CD8-positive, alpha-beta memory T cell (primary cell): ENCODE measurements at regions not wholly inside any gene's neighbourhood (a gene's known extent, or its start where the extent isn't known, plus 50 kb on each side); places are given as distances from the start of the nearest gene placed in this dataset.

Source experiments
- CTCF ChIA-PET: fragments of 350-600 bp; sonication (Branson Sonifier 250); formaldehyde crosslinking; loops from one replicate; lab custom pipeline; 2021; ENCODE audit warnings: antibody characterized with exemption; lab: Charles Lee
- POLR2A ChIA-PET: fragments of 350-600 bp; sonication (Branson Sonifier 250); formaldehyde crosslinking; loops from one replicate; lab custom pipeline; 2021; ENCODE audit warnings: antibody characterized with exemption; lab: Charles Lee
- DNase-seq, 5 donors: peaks; one replicate each; pipeline versions ENCODE4 v3.0.0 to v3.0.0-alpha.2; 2020 to 2022; ENCODE audit warnings: mixed read lengths in 1 of 5
- H3K27ac ChIP-seq: one replicate; pipeline ENCODE4 v1.7.0; 2013; ENCODE audit warnings: low read depth, mild to moderate bottlenecking, low read length, moderate library complexity
- H3K27me3 ChIP-seq: 2 replicates; pipeline ENCODE4 v1.7.0; 2013; ENCODE audit warnings: low read length, mild to moderate bottlenecking; ENCODE audit not compliant: insufficient read depth, poor library complexity, severe bottlenecking
- H3K36me3 ChIP-seq: 2 replicates; pipeline ENCODE4 v1.7.0; 2013; ENCODE audit warnings: mild to moderate bottlenecking, low read length, moderate library complexity; ENCODE audit not compliant: insufficient read depth
- H3K4me1 ChIP-seq: 2 replicates; pipeline ENCODE4 v1.7.0; 2013; ENCODE audit warnings: mild to moderate bottlenecking, low read length, moderate library complexity; ENCODE audit not compliant: insufficient read depth
- H3K4me3 ChIP-seq: 2 replicates; pipeline ENCODE4 v1.7.0; 2013; ENCODE audit warnings: mild to moderate bottlenecking, low read length
- H3K9me3 ChIP-seq: 2 replicates; pipeline ENCODE4 v1.7.0; 2013; ENCODE audit warnings: mild to moderate bottlenecking, low read length
- H3K27ac Mint-ChIP-seq, 8 donors: one replicate each; pipeline ENCODE4 v1.8.0; 2020 to 2021; ENCODE audit warnings: mixed read lengths in 8 of 8, mild to moderate bottlenecking in 6 of 8, inconsistent platforms in 3 of 8, moderate library complexity in 3 of 8
- H3K27me3 Mint-ChIP-seq, 2 donors: one replicate each; pipeline ENCODE4 v1.8.0; 2020 to 2021; ENCODE audit warnings: mixed read lengths in 2 of 2, mild to moderate bottlenecking in 1 of 2, moderate library complexity in 1 of 2
- H3K36me3 Mint-ChIP-seq, 3 donors: one replicate each; pipeline ENCODE4 v1.8.0; 2020 to 2021; ENCODE audit warnings: mixed read lengths in 3 of 3, inconsistent platforms in 1 of 3, mild to moderate bottlenecking in 1 of 3
- H3K4me1 Mint-ChIP-seq, 3 donors: one replicate each; pipeline ENCODE4 v1.8.0; 2020 to 2021; ENCODE audit warnings: mixed read lengths in 3 of 3, inconsistent platforms in 1 of 3, mild to moderate bottlenecking in 1 of 3
- H3K4me3 Mint-ChIP-seq, 7 donors: one replicate each; pipeline ENCODE4 v1.8.0; 2020 to 2021; ENCODE audit warnings: mixed read lengths in 7 of 7, mild to moderate bottlenecking in 6 of 7, moderate library complexity in 4 of 7, inconsistent platforms in 2 of 7
- H3K9me3 Mint-ChIP-seq, 5 donors: one replicate each; pipeline ENCODE4 v1.8.0; 2020 to 2022; ENCODE audit warnings: mixed read lengths in 5 of 5, mild to moderate bottlenecking in 3 of 5, moderate library complexity in 2 of 5, inconsistent platforms in 1 of 5

- no peak overlapping the region for H3K27ac Mint-ChIP-seq
- peaks cover 0 to 15% (median 5%) of the 10 kb centered on the region in 5 donors for H3K9me3 Mint-ChIP-seq
- H3K36me3 ChIP-seq, result no peaks in the 10 kb centered on the region
- H3K4me3 Mint-ChIP-seq, result no peak overlapping the region
- ChIA-PET POLR2A (no interaction called here), CTCF (no interaction called here)
- no peaks in the 10 kb centered on the region for H3K4me1 Mint-ChIP-seq
- no peaks in the 10 kb centered on the region for H3K4me1 ChIP-seq
- no peak for DNase-seq
- H3K27ac ChIP-seq, result no peak overlapping the region
- H3K27me3 ChIP-seq, result no peaks in the 10 kb centered on the region
- no peak overlapping the region for H3K4me3 ChIP-seq
- peaks cover 0 to 8% (median 0%) of the 10 kb centered on the region in 3 donors for H3K36me3 Mint-ChIP-seq
- peaks cover 31 to 60% of the 10 kb centered on the region in 2 donors for H3K27me3 Mint-ChIP-seq
- H3K9me3 ChIP-seq, result no peaks in the 10 kb centered on the region
These were observed 151.4 kb downstream of the FBLN2 start for GRCh38 chr3:13700362-13700761.

- peaks cover 0 to 7% (median 1%) of the 10 kb centered on the region in 5 donors for H3K9me3 Mint-ChIP-seq
- Histone ChIP-seq H3K27ac (no peak overlapping the region), H3K4me3 (no peak overlapping the region), H3K9me3 (no peaks in the 10 kb centered on the region), H3K27me3 (no peaks in the 10 kb centered on the region), H3K4me1 (no peaks in the 10 kb centered on the region), H3K36me3 (no peaks in the 10 kb centered on the region)
- no peak for DNase-seq
- POLR2A ChIA-PET, result no interaction called here
- H3K27me3 Mint-ChIP-seq, result peaks cover 22 to 35% of the 10 kb centered on the region in 2 donors
- CTCF ChIA-PET, result no interaction called here
- H3K36me3 Mint-ChIP-seq, result no peaks in the 10 kb centered on the region
- H3K27ac Mint-ChIP-seq, result peak overlapping the region in 1 of 8 donors; percentile 8
- no peak overlapping the region for H3K4me3 Mint-ChIP-seq
- H3K4me1 Mint-ChIP-seq, result no peaks in the 10 kb centered on the region
These were observed 147.8 kb downstream of the FBLN2 start for GRCh38 chr3:13696699-13697098.

GRCh38 chr3:13693441-13693840, 144.5 kb downstream of the FBLN2 start:
- POLR2A ChIA-PET, result no interaction called here
- no peaks in the 10 kb centered on the region for H3K36me3 ChIP-seq
- peaks cover 0 to 7% (median 2%) of the 10 kb centered on the region in 5 donors for H3K9me3 Mint-ChIP-seq
- CTCF ChIA-PET, result no interaction called here
- peaks cover 16 to 27% of the 10 kb centered on the region in 2 donors for H3K27me3 Mint-ChIP-seq
- H3K4me1 ChIP-seq, result no peaks in the 10 kb centered on the region
- no peak overlapping the region for H3K4me3 Mint-ChIP-seq
- H3K27ac ChIP-seq, result no peak overlapping the region
- H3K27ac Mint-ChIP-seq, result peak overlapping the region in 1 of 8 donors; percentile 25
- H3K4me3 ChIP-seq, result no peak overlapping the region
- no peaks in the 10 kb centered on the region for H3K36me3 Mint-ChIP-seq
- no peaks in the 10 kb centered on the region for H3K9me3 ChIP-seq
- H3K4me1 Mint-ChIP-seq, result no peaks in the 10 kb centered on the region
- no peak for DNase-seq
- no peaks in the 10 kb centered on the region for H3K27me3 ChIP-seq

GRCh38 chr3:13690636-13691035, 141.7 kb downstream of the FBLN2 start:
- Mint-ChIP-seq H3K27ac (no peak overlapping the region), H3K27me3 (peaks cover 18 to 24% of the 10 kb centered on the region in 2 donors), H3K4me3 (no peak overlapping the region), H3K36me3 (no peaks in the 10 kb centered on the region), H3K9me3 (peaks cover 0 to 7% (median 2%) of the 10 kb centered on the region in 5 donors), H3K4me1 (no peaks in the 10 kb centered on the region)
- H3K4me3 ChIP-seq, result no peak overlapping the region
- ChIA-PET CTCF (no interaction called here), POLR2A (no interaction called here)
- no peaks in the 10 kb centered on the region for H3K9me3 ChIP-seq
- no peaks in the 10 kb centered on the region for H3K27me3 ChIP-seq
- no peaks in the 10 kb centered on the region for H3K36me3 ChIP-seq
- H3K4me1 ChIP-seq, result no peaks in the 10 kb centered on the region
- DNase-seq, result no peak
- no peak overlapping the region for H3K27ac ChIP-seq

- POLR2A ChIA-PET, result no interaction called here
- H3K27ac Mint-ChIP-seq, result no peak overlapping the region
These were observed 140.7 kb downstream of the FBLN2 start for GRCh38 chr3:13689373-13690260.

GRCh38 chr3:13688824-13689223, 139.9 kb downstream of the FBLN2 start:
- H3K27me3 Mint-ChIP-seq, result peaks cover 15 to 22% of the 10 kb centered on the region in 2 donors
- Histone ChIP-seq H3K27ac (no peak overlapping the region), H3K9me3 (no peaks in the 10 kb centered on the region), H3K4me3 (no peak overlapping the region), H3K36me3 (no peaks in the 10 kb centered on the region), H3K27me3 (no peaks in the 10 kb centered on the region), H3K4me1 (no peaks in the 10 kb centered on the region)
- ChIA-PET CTCF (no interaction called here), POLR2A (no interaction called here)
- peaks cover 0 to 7% (median 2%) of the 10 kb centered on the region in 5 donors for H3K9me3 Mint-ChIP-seq
- H3K4me3 Mint-ChIP-seq, result no peak overlapping the region
- no peak overlapping the region for H3K27ac Mint-ChIP-seq
- no peaks in the 10 kb centered on the region for H3K36me3 Mint-ChIP-seq
- no peak for DNase-seq
- no peaks in the 10 kb centered on the region for H3K4me1 Mint-ChIP-seq

More at GRCh38 chr3:13689373-13690260, 140.7 kb downstream of the FBLN2 start:
- Histone ChIP-seq H3K4me3 (no peak overlapping the region), H3K4me1 (no peaks in the 10 kb centered on the region), H3K27ac (no peak overlapping the region), H3K36me3 (no peaks in the 10 kb centered on the region), H3K27me3 (no peaks in the 10 kb centered on the region), H3K9me3 (no peaks in the 10 kb centered on the region)
- Mint-ChIP-seq H3K36me3 (no peaks in the 10 kb centered on the region), H3K4me1 (no peaks in the 10 kb centered on the region), H3K4me3 (no peak overlapping the region), H3K27me3 (peaks cover 17 to 21% of the 10 kb centered on the region in 2 donors), H3K9me3 (peaks cover 0 to 7% (median 2%) of the 10 kb centered on the region in 5 donors)
- no peak for DNase-seq
- CTCF ChIA-PET, result no interaction called here

GRCh38 chr3:13688034-13688433, 139.1 kb downstream of the FBLN2 start:
- POLR2A ChIA-PET, result no interaction called here
- H3K27me3 ChIP-seq, result no peaks in the 10 kb centered on the region
- CTCF ChIA-PET, result no interaction called here
- H3K36me3 ChIP-seq, result no peaks in the 10 kb centered on the region
- DNase-seq, result no peak
- Mint-ChIP-seq H3K27me3 (peaks cover 15 to 29% of the 10 kb centered on the region in 2 donors), H3K9me3 (peaks cover 0 to 7% (median 2%) of the 10 kb centered on the region in 5 donors), H3K4me1 (no peaks in the 10 kb centered on the region), H3K4me3 (no peak overlapping the region), H3K27ac (no peak overlapping the region), H3K36me3 (no peaks in the 10 kb centered on the region)
- H3K4me1 ChIP-seq, result no peaks in the 10 kb centered on the region
- H3K4me3 ChIP-seq, result no peak overlapping the region
- H3K9me3 ChIP-seq, result no peaks in the 10 kb centered on the region
- no peak overlapping the region for H3K27ac ChIP-seq
